LHCN-M2 (cell line): ENCODE measurements at regions not wholly inside any gene's neighbourhood (a gene's known extent, or its start where the extent isn't known, plus 50 kb on each side); places are given as distances from the start of the nearest gene placed in this dataset.
A peak's percentile ranks its signal among the peaks of the same experiment; 100 is the strongest.

Source experiments
- DNase-seq: peaks from one replicate; pipeline ENCODE4 v3.0.0-alpha.2; 2012; ENCODE audit warnings: low read depth

DNA sequence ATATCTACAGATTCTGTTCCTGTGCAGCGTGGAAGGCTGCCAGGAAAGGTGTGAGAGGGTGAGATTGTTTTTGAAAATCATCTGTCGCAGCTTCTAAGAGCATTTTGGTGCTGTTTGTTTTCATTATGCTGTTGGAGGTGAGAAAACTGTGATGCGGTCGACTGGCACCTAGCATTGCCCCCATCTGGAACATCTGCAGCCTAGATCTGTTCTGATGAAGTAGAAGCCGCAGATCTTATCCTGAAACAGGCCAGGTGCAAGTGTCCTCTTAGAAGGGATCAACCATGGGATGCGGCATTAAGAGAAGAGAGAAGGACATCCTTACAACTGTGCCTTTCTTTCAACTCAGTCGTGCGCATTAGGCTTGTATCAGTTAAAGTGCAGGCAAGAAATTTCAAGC, 167.3 kb downstream of the CDH26 start:
- no peak for DNase-seq

GRCh38 chr20:60126975-60127374, 168.8 kb downstream of the CDH26 start:
- no peak for DNase-seq

DNA sequence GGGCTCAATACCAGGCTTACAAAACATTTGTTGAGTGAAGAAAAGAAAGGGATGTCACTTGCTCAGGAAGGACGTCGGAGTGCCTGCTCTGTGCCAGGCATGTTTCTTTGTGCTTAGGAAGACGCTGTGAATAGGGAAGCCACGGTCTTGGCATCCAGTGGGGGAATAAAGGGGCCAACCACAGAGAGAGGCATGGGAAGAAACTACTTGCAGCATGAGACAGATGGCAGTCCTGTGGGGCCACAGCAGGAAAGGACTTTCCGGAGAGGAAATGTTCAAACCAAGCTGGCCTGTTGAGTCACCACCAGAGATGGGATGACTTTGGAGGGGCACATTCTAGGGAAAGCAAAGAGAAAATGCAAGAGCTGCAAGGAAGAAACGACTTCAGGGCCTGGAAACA, 173.2 kb downstream of the CDH26 start:
- DNase-seq = no peak

DNA sequence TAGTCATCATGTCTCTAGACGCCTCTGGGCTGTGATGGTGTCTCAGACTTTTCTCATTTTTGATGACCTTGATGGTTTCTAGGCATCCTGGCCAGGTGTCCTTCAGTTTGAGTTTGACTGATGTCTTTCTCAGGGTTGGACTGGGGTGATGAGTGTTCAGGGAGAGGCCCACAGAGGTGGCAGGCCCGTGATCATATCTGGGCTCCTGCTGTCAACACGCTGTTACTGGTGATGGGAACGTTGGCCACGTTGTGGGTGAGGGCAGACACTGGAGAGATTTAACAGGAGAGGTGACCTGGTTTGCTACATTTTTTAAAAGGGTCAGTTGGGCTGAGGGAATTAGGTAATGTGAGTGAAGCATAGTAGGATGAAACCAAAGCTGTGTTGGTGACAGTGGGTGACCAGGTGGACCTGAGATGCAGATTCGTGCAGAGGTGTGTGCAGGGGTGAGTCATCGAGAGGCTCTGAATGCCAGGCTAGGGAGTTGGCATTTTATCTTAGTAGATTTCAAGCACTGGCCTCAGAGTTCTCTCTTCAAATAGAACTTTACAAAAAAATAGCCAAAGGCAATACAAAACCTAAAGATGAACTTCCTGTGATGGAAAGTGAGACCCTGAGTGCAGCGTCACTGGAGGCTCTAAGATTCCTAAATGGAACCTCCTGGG, 174.1 kb downstream of the CDH26 start:
- no peak for DNase-seq

DNA sequence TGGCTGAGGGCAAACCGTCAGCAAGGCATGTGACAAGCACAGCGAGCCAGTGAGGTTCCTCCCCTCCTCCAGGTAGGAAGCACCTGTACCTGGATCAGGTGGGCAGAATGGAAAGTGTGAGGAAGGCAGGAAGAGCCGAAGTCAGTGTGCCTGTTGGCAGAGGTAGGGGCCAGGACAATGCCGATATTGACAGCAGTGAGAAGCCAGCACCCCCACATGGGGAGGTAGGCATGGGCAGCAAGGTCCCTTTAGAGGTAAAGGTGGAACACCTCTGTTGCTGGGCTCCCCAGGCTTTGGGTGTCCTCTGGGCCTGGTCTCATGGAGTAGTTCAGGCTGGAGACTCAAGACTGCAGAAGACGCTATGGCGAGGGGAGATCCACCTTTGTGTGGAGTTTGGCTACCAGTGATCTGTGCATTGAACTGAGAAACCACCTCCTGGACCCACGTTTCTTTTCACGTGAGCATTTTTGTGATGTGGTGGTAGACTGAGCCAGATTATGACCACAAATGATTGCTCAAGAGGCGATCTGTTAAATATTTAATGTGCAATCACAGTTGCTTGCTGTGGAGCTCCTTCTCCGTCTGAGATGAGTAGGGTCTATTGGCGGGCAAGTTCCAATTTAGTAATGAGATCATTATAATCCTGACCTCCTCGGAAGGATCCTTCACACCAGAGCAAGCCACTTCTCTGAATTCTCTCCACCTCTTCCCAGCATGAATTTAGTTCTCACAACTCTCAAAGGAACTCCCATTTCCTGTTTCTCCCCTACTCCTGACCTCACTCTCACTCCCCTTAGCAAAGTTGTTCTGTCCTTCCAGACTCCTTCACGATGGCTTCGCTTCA, 174.8 kb downstream of the CDH26 start:
- DNase-seq = no peak

- DNase-seq = no peak
Measured at GRCh38 chr20:60135276-60135675, 177.1 kb downstream of the CDH26 start.

DNA sequence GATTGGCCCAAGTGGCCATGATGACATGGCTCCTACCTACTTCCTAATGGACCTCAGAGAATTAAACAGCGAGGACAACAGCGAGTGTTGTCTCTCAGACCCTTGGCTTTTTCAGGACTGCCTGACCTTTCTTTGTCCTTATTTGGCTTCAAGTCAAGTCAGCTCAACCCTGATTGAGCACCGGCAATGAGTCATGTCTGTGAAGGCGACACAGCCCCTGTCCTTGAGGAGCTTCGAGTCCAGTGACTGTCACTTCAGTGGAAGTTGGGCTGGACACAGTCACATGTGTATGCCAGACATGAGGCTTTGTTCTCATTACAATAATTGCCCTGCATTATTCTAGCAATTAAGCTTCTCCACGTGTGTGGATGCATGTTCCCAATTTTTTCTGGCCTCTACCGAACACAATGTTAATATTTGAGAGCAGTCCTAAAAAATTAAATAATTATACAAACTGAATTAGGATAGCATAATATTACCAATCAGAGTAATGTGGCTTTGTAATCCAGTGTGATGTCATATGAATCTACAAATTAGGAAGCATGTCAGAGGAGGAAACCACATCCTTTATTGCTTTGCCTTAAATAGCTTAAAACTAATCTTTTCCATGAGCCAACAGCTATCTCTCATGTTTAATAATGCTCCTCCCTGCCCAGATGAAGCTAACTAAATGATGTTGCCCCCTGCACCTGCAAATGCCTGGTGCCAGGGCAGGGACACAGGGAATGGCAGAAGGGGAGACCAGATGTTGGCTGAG, 178.6 kb downstream of the CDH26 start:
- DNase-seq = no peak

DNA sequence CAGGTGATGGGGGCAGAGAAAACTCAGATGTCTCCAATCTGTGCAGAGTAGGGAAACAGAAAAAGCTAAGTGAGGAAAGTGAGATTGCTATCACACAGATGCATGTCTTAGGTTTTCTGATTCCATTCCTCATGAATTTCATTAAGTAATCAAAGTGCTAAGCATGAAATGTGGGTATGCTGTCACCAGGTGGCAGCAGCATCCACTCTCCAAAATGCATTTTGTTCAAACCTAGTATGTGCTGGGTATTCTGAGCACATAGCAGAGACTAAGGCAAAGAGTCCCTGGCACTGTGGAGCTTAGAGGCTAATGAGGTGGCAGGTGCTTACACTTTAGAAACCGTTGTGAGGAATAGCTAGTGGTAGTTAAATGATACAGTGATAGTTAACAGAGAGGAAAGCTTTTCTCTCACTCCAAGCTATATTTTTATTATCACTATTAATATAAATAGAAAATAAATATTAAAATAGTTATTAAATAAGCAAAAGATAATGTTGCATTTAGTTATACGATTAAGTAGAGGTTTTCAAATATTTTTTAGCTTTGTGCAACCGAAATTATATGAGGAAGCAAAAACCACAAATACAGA, 179.5 kb downstream of the CDH26 start:
- DNase-seq = no peak

GRCh38 chr20:60138256-60139220, 180.3 kb downstream of the CDH26 start:
- no peak for DNase-seq

GRCh38 chr20:60139663-60140446, 181.6 kb downstream of the CDH26 start:
- DNase-seq = peak; percentile 3

DNA sequence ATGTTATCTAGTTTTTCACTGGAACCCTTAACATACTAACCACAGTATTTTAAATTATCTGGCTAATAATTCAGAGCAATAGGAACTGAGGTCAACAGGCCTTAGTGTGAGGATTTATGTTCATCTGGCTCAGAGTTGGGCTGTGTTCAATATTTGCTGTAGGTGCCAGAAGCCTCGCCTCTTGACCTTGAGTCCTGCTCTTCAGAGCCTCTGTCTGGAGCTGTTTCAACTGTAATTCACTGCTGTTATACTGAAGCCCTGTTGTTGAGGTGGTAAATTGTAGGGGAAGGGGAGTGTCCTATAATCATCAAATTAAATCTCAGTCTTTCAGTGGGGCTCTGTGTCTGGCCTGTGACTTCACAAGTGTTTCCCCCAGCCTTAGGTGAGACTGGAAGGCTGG, 184.4 kb downstream of the CDH26 start:
- no peak for DNase-seq

GRCh38 chr20:60143261-60143842, 185.1 kb downstream of the CDH26 start:
- no peak for DNase-seq

GRCh38 chr20:60144404-60144803, 186.2 kb downstream of the CDH26 start:
- DNase-seq = no peak

DNA sequence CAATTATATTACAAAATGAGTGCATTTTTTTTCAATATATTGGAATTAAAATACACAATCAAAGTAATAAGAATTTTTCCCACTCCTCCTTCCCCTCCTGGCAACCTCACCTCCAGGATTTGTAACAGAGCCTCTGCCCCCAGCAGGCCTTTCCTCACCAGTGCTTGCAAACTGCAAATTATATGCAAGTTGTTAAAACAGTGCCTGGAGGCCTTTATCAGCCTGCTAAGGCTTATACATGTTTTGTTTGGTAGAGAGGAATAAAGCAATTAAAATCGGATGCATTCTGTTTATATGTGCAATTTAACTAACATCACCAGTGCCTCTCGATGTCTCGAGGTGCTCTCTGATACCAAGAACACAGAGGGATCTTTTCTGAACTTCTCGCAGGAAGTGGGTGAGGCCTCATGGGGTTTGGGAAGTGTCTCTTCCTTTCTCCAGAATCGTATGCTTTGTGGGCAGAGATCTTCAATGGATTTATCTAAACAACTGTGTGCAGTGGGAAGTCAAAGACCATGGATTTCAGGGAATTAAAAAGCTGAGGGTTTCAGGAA, 186.8 kb downstream of the CDH26 start:
- no peak for DNase-seq

- no peak for DNase-seq
Measured at GRCh38 chr20:60147004-60147403, 188.8 kb downstream of the CDH26 start.

- no peak for DNase-seq
Measured at GRCh38 chr20:60148885-60149284, 190.7 kb downstream of the CDH26 start.

DNA sequence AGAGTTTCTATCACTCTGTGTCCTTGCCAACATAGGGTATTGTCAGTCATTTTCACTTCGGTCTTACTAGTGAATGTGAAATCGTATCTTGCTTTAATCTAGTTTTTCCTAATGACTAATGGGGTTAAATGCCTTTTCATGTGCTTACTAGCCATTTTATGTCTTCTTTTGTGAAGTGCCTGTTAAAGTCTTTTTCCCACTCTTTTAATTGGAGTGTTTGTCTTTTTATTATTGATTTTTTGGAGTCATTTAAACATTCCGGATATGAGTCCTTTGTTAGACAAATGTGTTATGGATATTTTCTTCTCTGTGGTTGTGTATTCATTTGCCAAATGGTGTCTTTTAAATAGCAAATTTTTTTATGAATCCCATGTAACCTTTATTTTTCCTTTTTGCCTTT, 194.6 kb downstream of the CDH26 start:
- no peak for DNase-seq

GRCh38 chr20:60160451-60161145, 202.4 kb downstream of the CDH26 start:
- no peak for DNase-seq

- no peak for DNase-seq
Measured at GRCh38 chr20:60167812-60168211, 209.6 kb downstream of the CDH26 start.
